ENCODE measurements at regions not wholly inside any gene's neighbourhood (a gene's known extent, or its start where the extent isn't known, plus 50 kb on each side); places are given as distances from the start of the nearest gene placed in this dataset.

DNA sequence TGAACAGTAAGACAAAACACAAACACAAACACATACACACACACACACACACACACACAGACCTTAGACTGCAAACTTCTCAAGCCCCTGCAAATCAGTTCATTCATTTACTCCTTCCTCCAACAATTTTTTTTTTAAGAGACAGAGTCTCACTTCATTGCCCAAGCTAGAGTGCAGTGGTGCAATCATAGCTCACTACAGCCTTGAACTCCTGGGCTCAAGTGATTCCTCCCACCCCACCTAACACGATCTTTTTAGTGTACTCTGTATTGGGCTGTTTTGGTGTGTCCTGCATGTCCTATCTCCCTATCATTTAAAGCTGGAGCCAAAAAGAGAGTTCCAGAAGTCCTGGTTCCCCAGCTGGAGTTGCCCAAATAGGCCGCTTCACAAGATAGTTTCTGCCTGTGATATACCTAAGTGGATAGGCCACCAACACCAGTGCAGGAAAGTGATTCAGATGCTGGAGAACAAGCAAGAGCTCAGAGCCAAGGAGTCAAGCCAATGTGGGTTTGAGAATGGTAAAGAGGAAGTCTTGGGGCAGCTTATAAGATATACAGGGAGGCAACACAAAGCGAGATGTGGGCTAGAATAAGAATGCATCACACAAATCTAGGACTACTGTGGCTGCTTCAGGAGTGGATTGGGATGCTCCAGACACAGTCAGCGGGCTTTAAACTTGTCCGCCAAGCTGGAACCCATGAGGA, 85.4 kb upstream of the RAPGEF2 start:
- Histone ChIP-seq H3K4me1 (replicated peaks) (peaks cover 4% of the 10 kb centered on the region), H3K4me3 (no peak overlapping the region), H3K27me3 (replicated peaks; ENCODE audit: insufficient read depth) (no peaks in the 10 kb centered on the region), H3K27ac (no peak overlapping the region), H3K9me3 (no peaks in the 10 kb centered on the region), H3K36me3 (no peaks in the 10 kb centered on the region)
- intact Hi-C loops (cut with DNase I) = no loop called here
- DNase-seq (ENCODE audit: low spot score) = no peak
- TF ChIP-seq POLR2AphosphoS5 (IDR thresholded peaks at IDR 0.05) (no peak), POLR2A (IDR thresholded peaks at IDR 0.05) (no peak)
- TF ChIP-seq, protein P1, sequence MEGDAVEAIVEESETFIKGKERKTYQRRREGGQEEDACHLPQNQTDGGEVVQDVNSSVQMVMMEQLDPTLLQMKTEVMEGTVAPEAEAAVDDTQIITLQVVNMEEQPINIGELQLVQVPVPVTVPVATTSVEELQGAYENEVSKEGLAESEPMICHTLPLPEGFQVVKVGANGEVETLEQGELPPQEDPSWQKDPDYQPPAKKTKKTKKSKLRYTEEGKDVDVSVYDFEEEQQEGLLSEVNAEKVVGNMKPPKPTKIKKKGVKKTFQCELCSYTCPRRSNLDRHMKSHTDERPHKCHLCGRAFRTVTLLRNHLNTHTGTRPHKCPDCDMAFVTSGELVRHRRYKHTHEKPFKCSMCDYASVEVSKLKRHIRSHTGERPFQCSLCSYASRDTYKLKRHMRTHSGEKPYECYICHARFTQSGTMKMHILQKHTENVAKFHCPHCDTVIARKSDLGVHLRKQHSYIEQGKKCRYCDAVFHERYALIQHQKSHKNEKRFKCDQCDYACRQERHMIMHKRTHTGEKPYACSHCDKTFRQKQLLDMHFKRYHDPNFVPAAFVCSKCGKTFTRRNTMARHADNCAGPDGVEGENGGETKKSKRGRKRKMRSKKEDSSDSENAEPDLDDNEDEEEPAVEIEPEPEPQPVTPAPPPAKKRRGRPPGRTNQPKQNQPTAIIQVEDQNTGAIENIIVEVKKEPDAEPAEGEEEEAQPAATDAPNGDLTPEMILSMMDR (IDR thresholded peaks at IDR 0.05) = no peak
- 99% methylated on average over 5 of the region's 5 CpGs for WGBS

DNA sequence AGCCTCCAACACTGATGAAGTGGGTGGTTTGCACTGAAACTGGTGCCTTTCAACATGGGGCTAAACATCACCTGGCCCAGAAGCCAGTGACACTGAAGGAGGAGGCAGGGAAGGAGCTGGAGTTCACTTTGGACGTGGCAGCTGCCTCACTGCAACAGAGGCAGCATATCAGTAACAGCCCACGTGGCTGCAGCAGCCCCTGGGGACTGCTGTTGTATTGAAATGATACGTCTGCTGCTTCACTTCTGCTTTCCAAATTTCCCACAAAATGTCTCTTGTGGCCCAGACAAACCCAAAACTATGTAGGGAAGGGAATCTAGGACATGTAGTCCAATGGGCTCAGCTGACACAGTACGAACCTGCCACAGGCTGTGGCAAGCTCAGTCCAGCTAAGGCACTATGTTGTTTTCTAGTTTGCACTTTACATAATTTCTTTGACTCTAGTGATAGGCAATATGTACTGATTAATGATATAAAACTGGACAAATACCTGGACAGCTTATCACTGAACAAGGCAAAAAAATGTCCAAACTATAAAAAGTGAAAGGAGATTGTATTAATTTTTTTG, 84.7 kb upstream of the RAPGEF2 start:
- Histone ChIP-seq H3K4me3 (no peak overlapping the region), H3K9me3 (no peaks in the 10 kb centered on the region), H3K27ac (no peak overlapping the region), H3K27me3 (replicated peaks; ENCODE audit: insufficient read depth) (no peaks in the 10 kb centered on the region), H3K36me3 (no peaks in the 10 kb centered on the region), H3K4me1 (replicated peaks) (peaks cover 4% of the 10 kb centered on the region)
- no peak for DNase-seq (ENCODE audit: low spot score)
- intact Hi-C loops (cut with DNase I) = no loop called here
- WGBS = 82% methylated on average over 4 of the region's 4 CpGs
- TF ChIP-seq, protein P1 (IDR thresholded peaks at IDR 0.05) = no peak
- no peak for TF ChIP-seq POLR2AphosphoS5 (IDR thresholded peaks at IDR 0.05)
- no peak for TF ChIP-seq POLR2A (IDR thresholded peaks at IDR 0.05)

DNA sequence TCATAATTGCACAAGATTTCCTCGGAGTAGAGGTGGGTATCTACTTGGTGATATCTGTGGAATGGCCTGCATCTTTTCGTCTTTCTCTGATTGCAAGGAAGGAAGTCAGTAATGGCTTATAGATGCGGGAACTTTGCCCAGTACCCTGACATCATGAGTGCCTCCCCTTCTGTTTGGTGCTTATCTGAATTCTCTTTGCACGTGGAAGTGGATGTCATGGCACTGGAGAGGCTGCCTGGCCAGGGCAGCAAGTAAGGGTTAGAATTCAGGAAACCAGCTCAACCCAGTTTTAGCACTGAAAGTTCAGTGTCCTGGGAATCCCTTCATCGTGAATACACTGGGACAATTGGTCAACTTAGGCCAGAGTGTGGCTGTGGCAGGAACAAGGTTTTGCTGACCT, 83.5 kb upstream of the RAPGEF2 start:
- no peak overlapping the region for H3K4me3 ChIP-seq
- no peaks in the 10 kb centered on the region for H3K36me3 ChIP-seq
- 83% methylated on average over 5 of the region's 5 CpGs for WGBS
- TF ChIP-seq, protein P1 (IDR thresholded peaks at IDR 0.05) = no peak
- TF ChIP-seq POLR2AphosphoS5 (IDR thresholded peaks at IDR 0.05) = no peak
- TF ChIP-seq POLR2A (IDR thresholded peaks at IDR 0.05) = no peak
- H3K4me1 ChIP-seq (replicated peaks) = no peaks in the 10 kb centered on the region
- DNase-seq (ENCODE audit: low spot score) = no peak
- intact Hi-C loops (cut with DNase I) = no loop called here
- H3K27ac ChIP-seq = no peak overlapping the region
- H3K27me3 ChIP-seq (replicated peaks; ENCODE audit: insufficient read depth) = no peaks in the 10 kb centered on the region
- H3K9me3 ChIP-seq = no peaks in the 10 kb centered on the region

DNA sequence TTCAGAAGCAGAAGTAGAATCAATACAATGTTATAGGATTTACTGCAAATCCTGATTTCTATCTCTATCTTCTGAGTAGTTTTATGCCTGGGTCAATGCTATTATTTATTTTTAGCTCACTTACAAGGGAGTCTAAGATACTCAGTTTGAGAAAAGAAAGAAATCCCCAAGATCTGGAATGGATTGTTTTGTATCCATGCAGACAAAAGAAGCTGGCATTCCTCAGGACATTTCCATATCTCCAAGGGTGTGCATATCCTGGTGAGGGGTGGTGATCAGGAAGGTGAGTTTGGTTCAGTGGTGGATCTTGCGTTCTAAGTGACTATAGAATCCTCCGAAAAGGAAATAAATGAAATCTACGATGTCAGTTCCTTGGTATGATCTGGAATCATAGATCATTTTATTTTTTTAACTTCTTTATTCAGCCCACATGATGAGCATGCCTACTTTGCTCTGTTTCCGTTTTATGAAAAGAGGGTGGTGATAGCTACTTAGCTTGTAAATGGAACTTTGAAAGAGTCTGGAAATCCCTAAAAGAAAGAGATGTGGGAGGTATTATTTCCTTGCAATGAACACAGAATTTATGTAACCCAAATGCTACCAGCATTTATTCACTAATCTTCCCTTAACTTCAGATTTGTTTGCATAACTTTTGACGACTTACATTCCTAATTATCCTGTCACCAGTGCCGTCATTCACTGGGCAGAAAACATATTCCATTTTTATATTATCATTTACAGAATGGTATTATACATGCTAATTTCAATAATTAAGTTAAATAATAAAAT, 81.1 kb upstream of the RAPGEF2 start:
- Histone ChIP-seq H3K27ac (no peak overlapping the region), H3K27me3 (replicated peaks; ENCODE audit: insufficient read depth) (no peaks in the 10 kb centered on the region), H3K9me3 (no peaks in the 10 kb centered on the region), H3K4me3 (no peak overlapping the region), H3K4me1 (replicated peaks) (no peaks in the 10 kb centered on the region), H3K36me3 (no peaks in the 10 kb centered on the region)
- no peak for DNase-seq (ENCODE audit: low spot score)
- WGBS = 75% methylated on average over 6 of the region's 6 CpGs
- intact Hi-C loops (cut with DNase I) = no loop called here
- TF ChIP-seq POLR2AphosphoS5 (IDR thresholded peaks at IDR 0.05) (no peak), POLR2A (IDR thresholded peaks at IDR 0.05) (no peak)

DNA sequence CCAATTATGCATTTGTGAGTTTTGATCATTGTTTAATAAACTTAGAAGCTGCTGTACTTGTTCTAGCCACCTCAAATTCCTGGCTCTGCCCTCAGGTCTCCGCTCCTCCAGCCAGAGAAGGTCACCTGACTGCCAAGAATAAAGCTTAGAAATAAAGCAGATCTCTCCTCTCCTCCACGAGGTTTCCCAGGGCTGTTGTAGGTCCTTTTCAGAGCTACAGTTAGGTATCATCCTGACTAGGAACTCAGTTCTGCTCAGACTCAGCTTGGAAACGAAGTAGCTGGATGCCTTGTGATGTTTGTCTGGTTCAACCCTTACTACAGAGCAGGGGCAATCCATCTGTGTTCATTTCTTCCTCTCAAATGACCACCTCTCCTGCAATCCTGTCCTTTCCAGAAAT, 79.1 kb upstream of the RAPGEF2 start:
- intact Hi-C loops (cut with DNase I) = no loop called here
- WGBS = 79% methylated on average over 3 of the region's 3 CpGs
- H3K9me3 ChIP-seq = no peaks in the 10 kb centered on the region
- H3K27me3 ChIP-seq (replicated peaks; ENCODE audit: insufficient read depth) = no peaks in the 10 kb centered on the region
- no peak overlapping the region for H3K27ac ChIP-seq
- H3K4me1 ChIP-seq (replicated peaks) = no peaks in the 10 kb centered on the region
- no peak overlapping the region for H3K4me3 ChIP-seq
- DNase-seq (ENCODE audit: low spot score) = no peak
- no peaks in the 10 kb centered on the region for H3K36me3 ChIP-seq
- TF ChIP-seq POLR2AphosphoS5 (IDR thresholded peaks at IDR 0.05) (no peak), POLR2A (IDR thresholded peaks at IDR 0.05) (no peak)
- TF ChIP-seq, protein P1 (IDR thresholded peaks at IDR 0.05) = no peak

Measured in prostate gland (tissue), 2 donors.